Hepatocyte (in vitro differentiated cells): ENCODE measurements at regions not wholly inside any gene's neighbourhood (a gene's known extent, or its start where the extent isn't known, plus 50 kb on each side); places are given as distances from the start of the nearest gene placed in this dataset.

Source experiments
- CTCF ChIP-seq: fragments of 200-600 bp; sonication (generic); IDR thresholded peaks from 2 replicates; pipeline ENCODE4 v1.5.1; 2016; ENCODE audit warnings: antibody characterized with exemption, mild to moderate bottlenecking; ENCODE audit not compliant: poor library complexity
- EZH2 ChIP-seq: fragments of 200-600 bp; sonication (generic); IDR thresholded peaks from 2 replicates; pipeline ENCODE4 v1.6.1; 2016; ENCODE audit warnings: antibody characterized with exemption, mild to moderate bottlenecking, borderline replicate concordance
- EZH2phosphoT487 ChIP-seq: fragments of 200-600 bp; sonication (generic); IDR thresholded peaks from one replicate; pipeline ENCODE4 v1.6.1; 2018; ENCODE audit warnings: antibody characterized with exemption, mild to moderate bottlenecking, low read depth, moderate library complexity; ENCODE audit not compliant: unreplicated experiment, severe bottlenecking

DNA sequence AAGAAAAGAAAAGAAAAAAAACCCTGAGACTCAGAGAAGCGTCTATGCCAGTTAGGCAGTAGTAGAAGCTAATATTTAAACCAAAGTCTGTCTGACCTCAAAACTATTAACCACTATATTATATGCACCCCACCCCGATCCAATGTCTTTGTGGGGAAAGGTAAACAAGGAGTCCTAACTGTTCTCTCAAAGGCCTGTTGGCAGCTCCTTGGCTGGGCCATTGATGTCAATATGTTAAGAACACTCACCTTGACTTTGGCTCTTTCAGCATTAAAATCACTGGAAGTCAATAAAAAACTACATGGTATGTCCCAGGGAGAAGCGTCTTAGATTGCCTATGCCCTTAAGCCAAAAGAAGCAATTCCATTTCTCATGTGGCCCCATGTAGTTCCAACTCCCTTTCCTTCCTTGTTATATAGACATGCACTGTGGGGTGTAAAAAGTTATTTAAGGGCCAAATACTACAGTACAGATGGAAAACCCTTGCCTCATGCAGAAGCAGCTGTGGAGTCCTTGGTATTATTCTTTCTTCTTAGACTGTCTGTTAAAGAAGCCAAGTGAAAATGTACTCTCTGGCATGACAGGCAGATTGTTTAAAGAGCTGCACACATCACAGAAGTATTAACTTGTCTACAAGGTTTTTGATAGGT is 308.6 kb upstream of the RPS23 start:
- TF ChIP-seq CTCF (no peak), EZH2 (no peak), EZH2phosphoT487 (no peak)
